Transverse colon (tissue), 4 donors: ENCODE measurements at regions not wholly inside any gene's neighbourhood (a gene's known extent, or its start where the extent isn't known, plus 50 kb on each side); places are given as distances from the start of the nearest gene placed in this dataset.

ENCODE experiments used
- DNase-seq: peaks from one replicate; pipeline ENCODE4 v3.0.0-alpha.2; 2019
- H3K27ac ChIP-seq, 4 donors: fragments of 200-600 bp; sonication (generic); 2 replicates each; pipeline ENCODE4 v1.5.1; 2016 to 2018; ENCODE audit warnings: inconsistent platforms in 4 of 4
- H3K27me3 ChIP-seq: fragments of 200-600 bp; sonication (generic); 2 replicates; pipeline ENCODE4 v1.5.1; 2017; ENCODE audit warnings: inconsistent platforms
- H3K36me3 ChIP-seq, 4 donors: fragments of 200-600 bp; sonication (generic); 2 replicates each; pipeline ENCODE4 v1.5.1; 2017 to 2019; ENCODE audit warnings: inconsistent platforms in 4 of 4
- H3K4me1 ChIP-seq, 4 donors: fragments of 200-600 bp; sonication (generic); 2 replicates each; pipeline ENCODE4 v1.5.1; 2017 to 2020; ENCODE audit warnings: inconsistent platforms in 4 of 4
- H3K4me3 ChIP-seq, 4 donors: fragments of 200-600 bp; sonication (generic); 1 replicate in 1 of 4; 2 replicates in 3 of 4; pipeline versions ENCODE4 v1.5.1 to v1.6.1; 2017 to 2019; ENCODE audit warnings: inconsistent platforms in 4 of 4
- H3K9me3 ChIP-seq, 2 donors: fragments of 200-600 bp; sonication (generic); 2 replicates each; pipeline ENCODE4 v1.5.1; 2017 to 2019; ENCODE audit warnings: inconsistent platforms in 2 of 2
- EP300 ChIP-seq: sonication (generic); formaldehyde crosslinking; IDR thresholded peaks from one replicate; pipeline ENCODE4 v1.6.1; 2017; ENCODE audit warnings: antibody characterized with exemption, low read depth
- POLR2A ChIP-seq: fragments of 450-650 bp; IDR thresholded peaks from one replicate; pipeline ENCODE4 v1.6.1; 2016; ENCODE audit warnings: antibody characterized with exemption, mild to moderate bottlenecking, moderate library complexity
- POLR2AphosphoS5 ChIP-seq, 3 donors: sonication (generic); formaldehyde crosslinking; IDR thresholded peaks; one replicate each; pipeline ENCODE4 v1.6.1; 2016; ENCODE audit warnings: antibody characterized with exemption in 3 of 3
- WGBS, 2 donors: methylation state at CpG; one replicate each; pipeline ENCODE4 v1.1.5; 2018; ENCODE audit warnings: low coverage in 1 of 2; 5-methylcytosine and 5-hydroxymethylcytosine counted together
- in situ Hi-C, 4 donors: fragments of 200-750 bp; cut with MboI; loops; one replicate each; pipeline versions ENCODE4 v1.15.0 to v1.15.1; 2017; ENCODE audit warnings: low sequenced_read_pairs in 3 of 4, low pct_ligation_motif_present in 1 of 4, low pct_unique_long_range_greater_than_20kb in 1 of 4
- intact Hi-C: fragments of 100-400 bp; cut with DNase I; formaldehyde crosslinking; loops from one replicate; pipeline ENCODE4 v1.15.1; 2023; ENCODE audit warnings: low total_unique reads
- TF ChIP-seq, protein P1 (sequence below), 5 experiments: fragments of 200-600 bp in 3 of 5; fragments of 450-650 bp in 2 of 5; sonication (generic) in 3 of 5; IDR thresholded peaks; 1 replicate in 2 of 5; 2 replicates in 3 of 5; pipeline ENCODE4 v1.5.1; 2016 to 2017; ENCODE audit warnings: antibody characterized with exemption in 5 of 5, inconsistent platforms in 3 of 5, mild to moderate bottlenecking in 2 of 5, moderate library complexity in 1 of 5

DNA sequence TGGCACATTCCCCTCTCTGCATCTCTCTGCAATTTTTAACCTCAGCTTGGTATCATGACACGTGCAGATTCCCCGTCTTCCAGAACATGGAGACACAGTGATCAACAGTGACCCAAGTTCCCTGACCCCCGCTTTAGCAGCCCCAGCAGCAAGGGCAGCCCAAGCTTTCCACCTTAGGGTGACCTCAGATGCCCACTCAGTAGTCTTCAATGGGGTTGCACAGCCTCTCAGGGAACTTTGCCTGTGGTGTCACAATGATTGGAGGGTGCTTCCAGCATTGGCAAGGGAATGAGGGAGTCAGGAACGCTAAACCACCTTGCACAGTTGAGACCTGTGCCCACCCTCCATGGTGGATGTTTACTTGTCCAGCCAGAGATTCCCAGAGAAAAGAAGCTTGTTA, 287.1 kb upstream of the CDH4 start:
- in situ Hi-C loops: loop anchor here in 1 of 4 donors (25.0 kb wide), 1 partner anchor 103 kb away; no protein-coding TSS in a partner anchor
- TF ChIP-seq POLR2A (no peak), EP300 (no peak), POLR2AphosphoS5 (IDR thresholded peaks at IDR 0.05) (no peak)
- TF ChIP-seq, protein P1, sequence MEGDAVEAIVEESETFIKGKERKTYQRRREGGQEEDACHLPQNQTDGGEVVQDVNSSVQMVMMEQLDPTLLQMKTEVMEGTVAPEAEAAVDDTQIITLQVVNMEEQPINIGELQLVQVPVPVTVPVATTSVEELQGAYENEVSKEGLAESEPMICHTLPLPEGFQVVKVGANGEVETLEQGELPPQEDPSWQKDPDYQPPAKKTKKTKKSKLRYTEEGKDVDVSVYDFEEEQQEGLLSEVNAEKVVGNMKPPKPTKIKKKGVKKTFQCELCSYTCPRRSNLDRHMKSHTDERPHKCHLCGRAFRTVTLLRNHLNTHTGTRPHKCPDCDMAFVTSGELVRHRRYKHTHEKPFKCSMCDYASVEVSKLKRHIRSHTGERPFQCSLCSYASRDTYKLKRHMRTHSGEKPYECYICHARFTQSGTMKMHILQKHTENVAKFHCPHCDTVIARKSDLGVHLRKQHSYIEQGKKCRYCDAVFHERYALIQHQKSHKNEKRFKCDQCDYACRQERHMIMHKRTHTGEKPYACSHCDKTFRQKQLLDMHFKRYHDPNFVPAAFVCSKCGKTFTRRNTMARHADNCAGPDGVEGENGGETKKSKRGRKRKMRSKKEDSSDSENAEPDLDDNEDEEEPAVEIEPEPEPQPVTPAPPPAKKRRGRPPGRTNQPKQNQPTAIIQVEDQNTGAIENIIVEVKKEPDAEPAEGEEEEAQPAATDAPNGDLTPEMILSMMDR (IDR thresholded peaks at IDR 0.05): no peak

DNA sequence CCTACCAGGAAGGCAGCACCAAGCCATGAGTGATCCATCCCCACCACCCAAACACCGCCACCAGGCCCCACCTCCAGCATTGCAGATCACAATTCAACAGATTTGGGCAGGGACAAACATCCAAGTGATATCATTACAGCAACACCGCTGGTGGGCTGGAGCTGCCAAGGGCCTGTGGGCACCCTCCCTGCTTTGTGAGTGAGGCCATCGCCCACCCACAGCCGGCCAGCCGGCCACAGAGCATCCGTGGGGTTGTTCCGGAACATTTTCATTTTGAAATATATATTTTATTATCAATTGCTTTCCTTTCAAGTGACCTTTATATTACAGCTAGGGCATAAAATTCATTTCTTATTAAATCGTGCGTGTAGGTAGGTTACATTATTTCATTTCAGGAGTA, 286.0 kb upstream of the CDH4 start:
- DNase-seq: no peak
- Histone ChIP-seq H3K27ac (no peak overlapping the region), H3K4me1 (no peaks in the 10 kb centered on the region), H3K4me3 (no peak overlapping the region), H3K27me3 (no peaks in the 10 kb centered on the region), H3K36me3 (no peaks in the 10 kb centered on the region), H3K9me3 (no peaks in the 10 kb centered on the region)
- intact Hi-C loops: no loop called here
- TF ChIP-seq POLR2A: no peak
- no peak for TF ChIP-seq POLR2AphosphoS5 (IDR thresholded peaks at IDR 0.05)
- TF ChIP-seq EP300: no peak
- TF ChIP-seq, protein P1 (IDR thresholded peaks at IDR 0.05): no peak
- in situ Hi-C loops: loop anchor here in 1 of 4 donors (25.0 kb wide), 1 partner anchor 104 kb away; no protein-coding TSS in a partner anchor
- 56 to 83% methylated on average over 5 to 9 of the region's 9 CpGs for WGBS, 2 donors

More for the DNA sequence above, 287.1 kb upstream of the CDH4 start:
- H3K36me3 ChIP-seq: no peaks in the 10 kb centered on the region
- 85% methylated on average over 4 of the region's 4 CpGs; no CpG with 5 or more reads in 1 of the 2 donors for WGBS, 2 donors
- H3K9me3 ChIP-seq: no peaks in the 10 kb centered on the region
- DNase-seq: no peak
- no peaks in the 10 kb centered on the region for H3K4me1 ChIP-seq
- intact Hi-C loops: no loop called here
- no peak overlapping the region for H3K4me3 ChIP-seq
- H3K27me3 ChIP-seq: no peaks in the 10 kb centered on the region
- H3K27ac ChIP-seq: no peak overlapping the region

DNA sequence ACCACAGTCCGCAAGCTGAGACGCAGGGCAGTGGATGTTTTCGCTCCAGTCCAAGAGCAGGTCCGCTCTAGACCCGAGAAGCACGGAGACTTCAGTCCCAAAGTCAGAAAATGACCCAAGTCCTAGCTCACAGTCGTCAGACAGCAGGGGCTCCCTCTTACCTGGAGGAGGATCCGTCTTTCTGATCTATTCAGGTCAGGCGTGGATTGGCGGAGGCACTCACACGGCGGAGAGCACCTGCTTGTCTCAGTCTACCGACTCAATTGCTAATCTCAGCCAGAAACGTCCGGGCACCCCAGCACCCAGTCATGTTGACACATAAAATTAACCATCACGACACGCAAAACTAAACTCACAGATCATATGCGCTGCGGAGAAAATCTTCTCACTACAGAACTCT, 285.3 kb upstream of the CDH4 start:
- intact Hi-C loops (no loop called here), in situ Hi-C loops (loop anchor here in 1 of 4 donors (25.0 kb wide), 1 partner anchor 104 kb away; no protein-coding TSS in a partner anchor)
- Histone ChIP-seq H3K27ac (no peak overlapping the region), H3K27me3 (no peaks in the 10 kb centered on the region), H3K4me3 (no peak overlapping the region), H3K36me3 (no peaks in the 10 kb centered on the region), H3K4me1 (no peaks in the 10 kb centered on the region), H3K9me3 (no peaks in the 10 kb centered on the region)
- no peak for TF ChIP-seq POLR2A
- TF ChIP-seq POLR2AphosphoS5 (IDR thresholded peaks at IDR 0.05): no peak
- TF ChIP-seq, protein P1 (IDR thresholded peaks at IDR 0.05): no peak
- TF ChIP-seq EP300: no peak
- 89 to 90% methylated on average over 9 to 19 of the region's 19 CpGs for WGBS, 2 donors
- DNase-seq: no peak

DNA sequence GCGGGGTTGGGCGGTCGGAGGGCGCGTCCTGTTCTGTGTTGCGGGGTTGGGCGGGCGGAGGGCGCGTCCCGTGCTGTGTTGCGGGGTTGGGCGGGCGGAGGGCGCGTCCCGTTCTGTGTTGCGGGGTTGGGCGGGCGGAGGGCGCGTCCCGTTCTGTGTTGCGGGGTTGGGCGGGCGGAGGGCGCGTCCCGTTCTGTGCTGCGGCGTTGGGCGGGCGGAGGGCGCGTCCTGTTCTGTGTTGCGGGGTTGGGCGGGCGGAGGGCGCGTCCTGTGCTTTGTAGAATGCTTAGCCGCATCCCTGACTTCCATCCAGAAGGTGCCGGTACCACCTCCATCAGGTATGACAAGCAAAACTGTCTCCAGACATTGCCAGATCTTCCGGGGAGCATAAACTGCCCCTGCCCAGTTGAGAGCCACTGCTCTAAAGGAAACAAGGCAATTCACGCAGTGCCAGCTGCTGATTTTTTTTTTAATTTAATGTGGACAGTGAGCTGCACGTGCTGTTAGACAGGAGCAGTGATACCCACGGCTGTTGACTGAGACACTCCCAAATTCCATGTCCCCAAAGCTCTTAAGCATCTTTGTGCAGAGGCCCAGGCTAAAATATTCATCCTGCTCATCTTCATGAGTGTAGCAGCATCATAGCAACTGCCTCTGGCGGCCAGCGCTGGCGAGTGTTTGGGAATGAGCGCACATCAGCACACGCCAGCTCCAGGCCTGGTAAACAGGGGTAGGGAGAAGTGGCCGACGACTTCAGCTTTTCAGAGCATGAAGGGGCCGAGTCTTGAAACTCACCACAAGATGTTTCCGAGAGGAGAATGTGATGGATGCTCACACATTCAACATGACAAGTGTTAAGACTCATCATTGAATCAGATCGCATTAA, 284.4 kb upstream of the CDH4 start:
- in situ Hi-C loops: loop anchor here in 1 of 4 donors (25.0 kb wide), 1 partner anchor 105 kb away; no protein-coding TSS in a partner anchor
- no peak for DNase-seq
- WGBS, 2 donors: 80 to 93% methylated on average over 6 to 56 of the region's 56 CpGs
- no peaks in the 10 kb centered on the region for H3K27me3 ChIP-seq
- TF ChIP-seq EP300 (no peak), POLR2A (no peak), POLR2AphosphoS5 (IDR thresholded peaks at IDR 0.05) (no peak)
- TF ChIP-seq, protein P1 (IDR thresholded peaks at IDR 0.05): no peak
- H3K27ac ChIP-seq: no peak overlapping the region
- no peak overlapping the region for H3K4me3 ChIP-seq
- no peaks in the 10 kb centered on the region for H3K36me3 ChIP-seq
- no peaks in the 10 kb centered on the region for H3K9me3 ChIP-seq
- intact Hi-C loops: no loop called here
- no peaks in the 10 kb centered on the region for H3K4me1 ChIP-seq
